BJ (cell line): ENCODE measurements at regions not wholly inside any gene's neighbourhood (a gene's known extent, or its start where the extent isn't known, plus 50 kb on each side); places are given as distances from the start of the nearest gene placed in this dataset.

Experiments
- CTCF ChIA-PET: fragments of 350-600 bp; formaldehyde crosslinking; extraction: SDS; loops from one replicate; lab custom pipeline; 2021; ENCODE audit warnings: antibody characterized with exemption, inconsistent platforms; lab: Yijun Ruan, JAX
- POLR2A ChIA-PET: fragments of 300-600 bp; sonication (Branson Sonifier 250); formaldehyde crosslinking; extraction: SDS; loops from one replicate; lab custom pipeline; 2021; ENCODE audit warnings: antibody characterized with exemption; lab: Charles Lee
- DNase-seq: peaks from one replicate; pipeline ENCODE4 v3.0.0-alpha.2; 2011; ENCODE audit warnings: low read depth
- H3K27me3 ChIP-seq: 2 replicates; pipeline ENCODE4 v1.6.0; 2011; ENCODE audit warnings: low read length; ENCODE audit not compliant: control insufficient read depth, insufficient read depth
- H3K36me3 ChIP-seq: 2 replicates; pipeline ENCODE4 v1.5.1; 2011; ENCODE audit warnings: low read length; ENCODE audit not compliant: control insufficient read depth, insufficient read depth
- H3K4me3 ChIP-seq: 2 replicates; pipeline ENCODE4 v1.5.1; 2011; ENCODE audit warnings: low read depth, mild to moderate bottlenecking, control low read depth, low read length
- TF ChIP-seq, protein P1 (sequence below): IDR thresholded peaks from 2 replicates; pipeline ENCODE4 v1.5.1; 2011; ENCODE audit warnings: low read depth, mild to moderate bottlenecking, control low read depth, inconsistent platforms, low read length, moderate library complexity; ENCODE audit not compliant: insufficient read depth

DNA sequence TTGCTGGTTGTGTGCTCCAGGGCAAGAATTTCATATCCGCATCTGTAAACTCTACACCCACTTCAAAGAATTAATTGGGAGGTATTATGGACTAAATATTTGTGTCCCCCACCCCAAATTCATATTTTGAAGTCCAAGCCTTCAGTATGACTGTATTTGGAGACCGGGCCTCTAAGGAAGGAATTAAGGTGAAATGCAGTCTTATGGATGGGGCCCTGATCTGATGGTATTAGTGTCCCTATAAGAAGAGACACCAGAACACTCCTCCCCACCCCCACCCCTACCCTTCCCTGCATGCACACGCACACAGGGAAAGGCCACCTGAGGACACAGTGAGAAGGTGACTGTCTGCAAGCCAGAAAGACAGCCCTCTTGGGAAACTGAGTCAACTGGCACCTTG is 332.4 kb downstream of the RPS6KC1 start:
- Histone ChIP-seq H3K4me3 (no peak overlapping the region), H3K27me3 (no peaks in the 10 kb centered on the region), H3K36me3 (no peaks in the 10 kb centered on the region)
- CTCF ChIA-PET: interaction anchor here (0.6 to 0.8 kb wide), 2 partner anchors 10 to 1259 kb away, joined by 3 read pairs; no protein-coding TSS in a partner anchor
- TF ChIP-seq, protein P1, sequence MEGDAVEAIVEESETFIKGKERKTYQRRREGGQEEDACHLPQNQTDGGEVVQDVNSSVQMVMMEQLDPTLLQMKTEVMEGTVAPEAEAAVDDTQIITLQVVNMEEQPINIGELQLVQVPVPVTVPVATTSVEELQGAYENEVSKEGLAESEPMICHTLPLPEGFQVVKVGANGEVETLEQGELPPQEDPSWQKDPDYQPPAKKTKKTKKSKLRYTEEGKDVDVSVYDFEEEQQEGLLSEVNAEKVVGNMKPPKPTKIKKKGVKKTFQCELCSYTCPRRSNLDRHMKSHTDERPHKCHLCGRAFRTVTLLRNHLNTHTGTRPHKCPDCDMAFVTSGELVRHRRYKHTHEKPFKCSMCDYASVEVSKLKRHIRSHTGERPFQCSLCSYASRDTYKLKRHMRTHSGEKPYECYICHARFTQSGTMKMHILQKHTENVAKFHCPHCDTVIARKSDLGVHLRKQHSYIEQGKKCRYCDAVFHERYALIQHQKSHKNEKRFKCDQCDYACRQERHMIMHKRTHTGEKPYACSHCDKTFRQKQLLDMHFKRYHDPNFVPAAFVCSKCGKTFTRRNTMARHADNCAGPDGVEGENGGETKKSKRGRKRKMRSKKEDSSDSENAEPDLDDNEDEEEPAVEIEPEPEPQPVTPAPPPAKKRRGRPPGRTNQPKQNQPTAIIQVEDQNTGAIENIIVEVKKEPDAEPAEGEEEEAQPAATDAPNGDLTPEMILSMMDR: no peak
- DNase-seq: no peak
- POLR2A ChIA-PET: no interaction called here

DNA sequence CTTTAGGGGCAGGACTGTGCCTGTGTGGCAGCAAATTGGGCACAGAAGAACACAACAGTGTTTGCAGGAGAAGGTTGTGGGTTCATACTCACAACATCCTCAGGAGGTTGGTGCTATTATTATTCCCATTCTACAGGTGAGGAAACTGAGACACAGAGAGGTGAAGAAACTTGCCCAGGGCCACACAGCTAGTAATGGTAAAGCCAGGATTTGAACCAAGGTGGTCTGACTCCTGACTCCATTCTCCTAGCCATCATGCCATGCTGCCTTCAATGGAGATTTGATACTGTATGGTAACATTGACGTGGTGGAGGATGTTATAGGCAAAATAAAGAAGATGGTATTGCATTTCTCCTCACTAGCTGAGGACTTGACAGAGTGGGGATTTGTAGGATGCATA is 334.2 kb downstream of the RPS6KC1 start:
- H3K27me3 ChIP-seq: no peaks in the 10 kb centered on the region
- ChIA-PET POLR2A (no interaction called here), CTCF (no interaction called here)
- TF ChIP-seq, protein P1: no peak
- H3K36me3 ChIP-seq: no peaks in the 10 kb centered on the region
- no peak for DNase-seq
- H3K4me3 ChIP-seq: no peak overlapping the region

DNA sequence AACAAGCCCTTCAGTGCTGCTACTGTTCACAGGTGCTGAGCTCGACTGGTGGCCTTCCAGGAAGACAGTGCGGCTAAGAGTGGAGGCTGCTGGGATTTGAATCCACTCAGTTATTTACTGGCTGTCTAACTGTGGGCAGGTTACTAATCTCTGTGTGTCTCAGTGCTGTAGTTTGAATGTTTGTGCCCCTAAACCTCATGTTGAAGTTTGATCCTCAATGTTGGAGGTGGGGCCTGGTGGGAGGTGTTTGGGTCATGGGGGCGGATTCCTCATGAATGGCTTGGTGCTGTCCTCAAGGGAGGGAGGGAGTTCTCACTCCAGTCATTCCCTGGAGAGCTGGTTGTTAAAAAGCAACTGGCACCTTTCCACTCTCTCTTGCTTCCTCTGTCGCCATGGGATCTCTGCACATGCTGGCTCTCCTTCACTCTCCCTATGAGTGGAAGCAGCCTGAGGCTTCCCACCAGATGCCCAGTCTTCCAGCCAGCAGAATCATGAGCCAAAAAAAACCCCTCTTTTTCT is 334.8 kb downstream of the RPS6KC1 start:
- TF ChIP-seq, protein P1: no peak
- H3K36me3 ChIP-seq: no peaks in the 10 kb centered on the region
- ChIA-PET CTCF (no interaction called here), POLR2A (no interaction called here)
- no peak for DNase-seq
- H3K27me3 ChIP-seq: no peaks in the 10 kb centered on the region
- H3K4me3 ChIP-seq: no peak overlapping the region

GRCh38 chr1:213387380-213388015 is 336.5 kb downstream of the RPS6KC1 start:
- Histone ChIP-seq H3K27me3 (no peaks in the 10 kb centered on the region), H3K36me3 (no peaks in the 10 kb centered on the region), H3K4me3 (no peak overlapping the region)
- TF ChIP-seq, protein P1: no peak
- ChIA-PET POLR2A (no interaction called here), CTCF (interaction anchor here (0.5 kb wide), 1 partner anchor 660 kb away, joined by 4 read pairs; no protein-coding TSS in a partner anchor)
- no peak for DNase-seq

DNA sequence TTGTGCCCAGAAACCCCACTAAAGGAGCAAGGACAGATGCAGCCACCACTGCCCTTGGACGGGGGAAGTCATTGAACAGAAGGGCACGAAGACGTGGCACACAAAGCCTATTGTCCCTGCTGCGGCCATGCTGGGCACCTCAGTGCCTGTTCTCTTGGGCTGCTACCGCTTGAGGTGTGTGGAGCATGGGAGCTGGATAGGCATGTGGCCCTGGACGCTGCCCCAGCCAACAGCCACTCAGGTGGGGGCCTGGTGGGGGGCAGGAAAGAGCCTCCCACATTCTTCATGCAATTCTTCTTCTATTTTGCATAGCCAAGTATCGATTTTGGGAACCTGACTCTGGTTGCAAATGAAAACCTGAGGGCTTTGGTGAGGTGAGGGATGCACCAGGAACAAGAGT is 337.2 kb downstream of the RPS6KC1 start:
- CTCF ChIA-PET: interaction anchor here (0.5 kb wide), 1 partner anchor 659 kb away, joined by 4 read pairs; no protein-coding TSS in a partner anchor
- no peak for DNase-seq
- TF ChIP-seq, protein P1: no peak
- no peak overlapping the region for H3K4me3 ChIP-seq
- no peaks in the 10 kb centered on the region for H3K27me3 ChIP-seq
- POLR2A ChIA-PET: interaction anchor here (0.7 kb wide), 1 partner anchor 9 kb away, joined by 6 read pairs; no protein-coding TSS in a partner anchor
- no peaks in the 10 kb centered on the region for H3K36me3 ChIP-seq
